ENCODE measurements at regions not wholly inside any gene's neighbourhood (a gene's known extent, or its start where the extent isn't known, plus 50 kb on each side); places are given as distances from the start of the nearest gene placed in this dataset.
"Not testable (repeated sequence)": the region's sequence is repeated elsewhere in the genome, so short reads cannot be mapped to it uniquely, and the experiment has no call there.

DNA sequence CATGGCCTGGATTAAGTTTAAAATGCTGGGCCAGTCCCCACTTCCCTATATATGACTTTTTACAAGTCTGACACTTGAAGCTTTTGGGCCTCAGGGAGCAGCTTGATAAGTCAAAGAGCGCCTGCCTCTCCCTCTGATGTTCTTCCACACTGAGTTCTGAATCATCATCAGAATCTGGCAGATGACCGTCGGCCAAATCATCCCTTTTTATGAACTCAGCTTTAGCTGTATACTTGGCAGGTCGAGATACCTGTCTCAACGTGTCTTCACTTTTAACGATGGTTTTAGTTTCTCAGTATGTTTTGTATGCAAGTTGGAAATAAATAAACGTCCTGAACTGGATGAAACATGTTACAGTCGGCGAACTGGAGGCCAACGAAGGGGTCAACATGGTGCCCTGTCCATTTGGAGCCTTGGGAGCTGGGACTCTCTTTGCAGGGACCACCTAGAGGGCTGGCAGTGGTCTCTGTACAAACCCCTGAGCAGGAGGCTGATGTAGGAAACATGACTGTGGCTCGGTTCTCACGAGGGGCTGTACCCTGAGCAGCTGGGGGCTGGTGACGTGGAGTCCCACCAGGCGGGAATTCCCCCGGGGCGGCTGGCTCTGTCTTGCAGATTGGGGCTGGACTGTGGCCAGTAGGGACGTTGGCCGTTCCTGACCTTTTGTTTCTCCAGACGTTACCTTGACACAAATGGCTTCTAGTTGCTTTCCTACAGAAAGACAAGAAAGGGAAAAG is 192.2 kb upstream of the PRKX start:
- H2AFZ ChIP-seq (ENCODE audit: control insufficient read depth, low read length); FAIRE-seq; H3K27me3 ChIP-seq (ENCODE audit: control insufficient read depth, extremely low read depth, insufficient read depth, low read length); H3K4me1 ChIP-seq (ENCODE audit: control insufficient read depth, extremely low read depth, insufficient read depth, low read length); dilution Hi-C loops (cut with MboI; ENCODE audit: extremely low pct_ligation_motif_present, low sequenced_read_pairs); H3K79me2 ChIP-seq (ENCODE audit: control insufficient read depth, insufficient read depth, low read length); H3K9ac ChIP-seq (ENCODE audit: control insufficient read depth, extremely low read depth, insufficient read depth, low read length); H3K9me3 ChIP-seq (ENCODE audit: control insufficient read depth, low read depth, low read length); H4K20me1 ChIP-seq (ENCODE audit: control insufficient read depth, extremely low read depth, insufficient read depth, low read length); DNase-seq (ENCODE audit: low read depth, low spot score); H3K4me2 ChIP-seq (ENCODE audit: control insufficient read depth, extremely low read depth, insufficient read depth, low read depth, low read length); H3K9me1 ChIP-seq (ENCODE audit: control insufficient read depth, extremely low read depth, insufficient read depth, low read length); H3K4me3 ChIP-seq (ENCODE audit: control insufficient read depth in 2 of 3, extremely low read depth in 1 of 3, insufficient read depth in 2 of 3, low read depth in 1 of 3, low read length in 3 of 3); H3K27ac ChIP-seq (ENCODE audit: control insufficient read depth, insufficient read depth, low read length); H3K36me3 ChIP-seq (ENCODE audit: control insufficient read depth in 2 of 2, extremely low read depth in 1 of 2, insufficient read depth in 2 of 2, low read length in 2 of 2): not testable (repeated sequence)

GRCh38 chrX:3902222-3902621 is 188.8 kb upstream of the PRKX start:
- DNase-seq (ENCODE audit: low read depth, low spot score); H2AFZ ChIP-seq (ENCODE audit: control insufficient read depth, low read length); H3K27me3 ChIP-seq (ENCODE audit: control insufficient read depth, extremely low read depth, insufficient read depth, low read length); H3K9ac ChIP-seq (ENCODE audit: control insufficient read depth, extremely low read depth, insufficient read depth, low read length); H3K27ac ChIP-seq (ENCODE audit: control insufficient read depth, insufficient read depth, low read length); H3K36me3 ChIP-seq (ENCODE audit: control insufficient read depth in 2 of 2, extremely low read depth in 1 of 2, insufficient read depth in 2 of 2, low read length in 2 of 2); H4K20me1 ChIP-seq (ENCODE audit: control insufficient read depth, extremely low read depth, insufficient read depth, low read length); H3K4me1 ChIP-seq (ENCODE audit: control insufficient read depth, extremely low read depth, insufficient read depth, low read length); H3K4me2 ChIP-seq (ENCODE audit: control insufficient read depth, extremely low read depth, insufficient read depth, low read depth, low read length); dilution Hi-C loops (cut with MboI; ENCODE audit: extremely low pct_ligation_motif_present, low sequenced_read_pairs); H3K9me1 ChIP-seq (ENCODE audit: control insufficient read depth, extremely low read depth, insufficient read depth, low read length); H3K9me3 ChIP-seq (ENCODE audit: control insufficient read depth, low read depth, low read length); H3K4me3 ChIP-seq (ENCODE audit: control insufficient read depth in 2 of 3, extremely low read depth in 1 of 3, insufficient read depth in 2 of 3, low read depth in 1 of 3, low read length in 3 of 3); H3K79me2 ChIP-seq (ENCODE audit: control insufficient read depth, insufficient read depth, low read length); FAIRE-seq: not testable (repeated sequence)

DNA sequence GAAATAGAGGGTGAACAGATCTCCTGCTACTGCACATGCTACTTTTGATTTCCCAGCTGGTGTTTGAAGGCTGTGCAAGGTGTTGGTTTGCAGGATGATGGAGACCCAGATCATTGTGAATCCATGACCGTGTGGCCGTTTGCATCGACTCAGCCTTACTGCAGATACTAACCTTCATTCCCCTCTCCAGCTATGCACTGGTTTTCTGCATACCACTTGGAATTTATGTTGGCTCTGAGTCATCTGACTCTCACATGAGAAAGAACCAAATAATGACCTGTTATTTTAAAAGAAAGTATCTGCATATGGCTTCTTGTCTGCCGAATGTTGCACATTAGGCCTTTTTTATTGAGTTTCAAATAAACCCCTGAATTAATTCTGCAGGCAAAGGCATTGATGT is 183.3 kb upstream of the PRKX start:
- H3K4me1 ChIP-seq (ENCODE audit: control insufficient read depth, extremely low read depth, insufficient read depth, low read length); FAIRE-seq; H3K36me3 ChIP-seq (ENCODE audit: control insufficient read depth in 2 of 2, extremely low read depth in 1 of 2, insufficient read depth in 2 of 2, low read length in 2 of 2); H2AFZ ChIP-seq (ENCODE audit: control insufficient read depth, low read length); H3K4me2 ChIP-seq (ENCODE audit: control insufficient read depth, extremely low read depth, insufficient read depth, low read depth, low read length); dilution Hi-C loops (cut with MboI; ENCODE audit: extremely low pct_ligation_motif_present, low sequenced_read_pairs); H4K20me1 ChIP-seq (ENCODE audit: control insufficient read depth, extremely low read depth, insufficient read depth, low read length); H3K4me3 ChIP-seq (ENCODE audit: control insufficient read depth in 2 of 3, extremely low read depth in 1 of 3, insufficient read depth in 2 of 3, low read depth in 1 of 3, low read length in 3 of 3); DNase-seq (ENCODE audit: low read depth, low spot score); H3K9ac ChIP-seq (ENCODE audit: control insufficient read depth, extremely low read depth, insufficient read depth, low read length); H3K9me3 ChIP-seq (ENCODE audit: control insufficient read depth, low read depth, low read length); H3K27ac ChIP-seq (ENCODE audit: control insufficient read depth, insufficient read depth, low read length); H3K27me3 ChIP-seq (ENCODE audit: control insufficient read depth, extremely low read depth, insufficient read depth, low read length); H3K9me1 ChIP-seq (ENCODE audit: control insufficient read depth, extremely low read depth, insufficient read depth, low read length); H3K79me2 ChIP-seq (ENCODE audit: control insufficient read depth, insufficient read depth, low read length): not testable (repeated sequence)

DNA sequence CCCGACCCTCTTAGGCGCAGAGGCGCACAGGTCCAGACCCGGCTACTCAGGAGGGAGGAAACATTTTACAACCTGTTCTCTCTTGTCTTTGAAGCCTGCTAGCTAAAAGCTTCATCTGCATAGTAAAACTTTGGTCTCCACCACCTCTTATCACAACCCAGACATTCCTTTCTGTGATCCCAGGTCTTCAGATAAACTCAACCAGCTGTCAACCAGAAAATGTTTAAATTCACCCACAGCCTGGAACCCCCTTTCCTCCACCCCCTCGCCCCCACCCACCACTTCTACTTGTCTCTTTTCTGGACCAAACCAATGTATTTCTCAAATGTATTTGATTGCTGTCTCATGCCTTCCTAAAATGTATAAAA is 169.1 kb upstream of the PRKX start:
- H3K4me3 ChIP-seq (ENCODE audit: control insufficient read depth in 2 of 3, extremely low read depth in 1 of 3, insufficient read depth in 2 of 3, low read depth in 1 of 3, low read length in 3 of 3); FAIRE-seq; DNase-seq (ENCODE audit: low read depth, low spot score); H3K9ac ChIP-seq (ENCODE audit: control insufficient read depth, extremely low read depth, insufficient read depth, low read length); H4K20me1 ChIP-seq (ENCODE audit: control insufficient read depth, extremely low read depth, insufficient read depth, low read length); H3K4me2 ChIP-seq (ENCODE audit: control insufficient read depth, extremely low read depth, insufficient read depth, low read depth, low read length); H3K9me3 ChIP-seq (ENCODE audit: control insufficient read depth, low read depth, low read length); H3K79me2 ChIP-seq (ENCODE audit: control insufficient read depth, insufficient read depth, low read length); H3K27ac ChIP-seq (ENCODE audit: control insufficient read depth, insufficient read depth, low read length); dilution Hi-C loops (cut with MboI; ENCODE audit: extremely low pct_ligation_motif_present, low sequenced_read_pairs); H3K4me1 ChIP-seq (ENCODE audit: control insufficient read depth, extremely low read depth, insufficient read depth, low read length); H3K27me3 ChIP-seq (ENCODE audit: control insufficient read depth, extremely low read depth, insufficient read depth, low read length); H2AFZ ChIP-seq (ENCODE audit: control insufficient read depth, low read length); H3K9me1 ChIP-seq (ENCODE audit: control insufficient read depth, extremely low read depth, insufficient read depth, low read length); H3K36me3 ChIP-seq (ENCODE audit: control insufficient read depth in 2 of 2, extremely low read depth in 1 of 2, insufficient read depth in 2 of 2, low read length in 2 of 2): not testable (repeated sequence)

DNA sequence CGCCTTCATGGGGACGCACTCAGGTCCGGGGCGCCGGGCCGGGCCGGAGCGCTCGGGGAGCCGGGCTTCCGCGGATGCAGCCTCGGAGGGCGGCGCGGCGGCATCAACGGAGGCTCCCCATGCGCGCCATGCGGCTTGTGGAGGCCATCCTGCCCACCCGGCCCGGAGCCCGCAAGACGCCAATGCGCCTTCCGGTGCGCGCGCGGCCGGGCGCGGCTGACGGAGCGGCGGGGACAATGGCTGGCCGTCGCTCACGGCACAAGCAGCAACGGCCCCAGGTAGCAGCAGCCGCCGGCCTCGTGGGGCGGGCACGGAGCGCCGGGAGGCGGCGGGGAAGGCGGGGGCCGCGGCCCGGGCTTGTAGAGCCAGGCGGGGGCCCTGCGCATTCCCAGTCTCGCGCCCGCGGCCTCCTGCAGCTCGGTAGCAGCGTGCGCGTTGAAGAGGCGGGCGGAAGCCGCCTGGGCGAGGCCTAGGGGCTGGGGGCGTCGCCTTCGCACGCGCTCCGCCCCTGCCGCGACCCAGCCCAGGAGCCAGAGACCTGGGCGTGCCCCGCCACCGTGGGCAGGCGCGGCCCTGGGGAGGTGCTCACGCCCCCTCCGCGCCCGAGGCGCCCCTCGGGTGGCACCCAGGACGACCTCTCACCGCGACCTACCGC is 168.6 kb upstream of the PRKX start:
- dilution Hi-C loops (cut with MboI; ENCODE audit: extremely low pct_ligation_motif_present, low sequenced_read_pairs); H3K36me3 ChIP-seq (ENCODE audit: control insufficient read depth in 2 of 2, extremely low read depth in 1 of 2, insufficient read depth in 2 of 2, low read length in 2 of 2); H4K20me1 ChIP-seq (ENCODE audit: control insufficient read depth, extremely low read depth, insufficient read depth, low read length); DNase-seq (ENCODE audit: low read depth, low spot score); H2AFZ ChIP-seq (ENCODE audit: control insufficient read depth, low read length); H3K4me3 ChIP-seq (ENCODE audit: control insufficient read depth in 2 of 3, extremely low read depth in 1 of 3, insufficient read depth in 2 of 3, low read depth in 1 of 3, low read length in 3 of 3); H3K4me2 ChIP-seq (ENCODE audit: control insufficient read depth, extremely low read depth, insufficient read depth, low read depth, low read length); H3K9ac ChIP-seq (ENCODE audit: control insufficient read depth, extremely low read depth, insufficient read depth, low read length); H3K27ac ChIP-seq (ENCODE audit: control insufficient read depth, insufficient read depth, low read length); H3K9me3 ChIP-seq (ENCODE audit: control insufficient read depth, low read depth, low read length); H3K79me2 ChIP-seq (ENCODE audit: control insufficient read depth, insufficient read depth, low read length); H3K9me1 ChIP-seq (ENCODE audit: control insufficient read depth, extremely low read depth, insufficient read depth, low read length); H3K27me3 ChIP-seq (ENCODE audit: control insufficient read depth, extremely low read depth, insufficient read depth, low read length); H3K4me1 ChIP-seq (ENCODE audit: control insufficient read depth, extremely low read depth, insufficient read depth, low read length); FAIRE-seq: not testable (repeated sequence)
